Right lobe of liver (tissue), 6 donors: ENCODE measurements at regions not wholly inside any gene's neighbourhood (a gene's known extent, or its start where the extent isn't known, plus 50 kb on each side); places are given as distances from the start of the nearest gene placed in this dataset.

Source experiments
- ATAC-seq, 4 donors: fragments of 200-7000 bp; cut with Tn5 transposase; one replicate each; pipeline ENCODE4 v1.9.1; 2020; ENCODE audit warnings: mild to moderate bottlenecking in 4 of 4, moderate library complexity in 4 of 4
- DNase-seq, 3 donors: peaks; one replicate each; pipeline ENCODE4 v3.0.0-alpha.2; 2020
- H3K27ac ChIP-seq, 3 donors: fragments of 200-600 bp; one replicate each; pipeline ENCODE4 v1.8.0; 2022
- H3K27me3 ChIP-seq, 2 donors: fragments of 200-600 bp; one replicate each; pipeline ENCODE4 v1.8.0; 2022
- H3K36me3 ChIP-seq, 4 donors: fragments of 200-600 bp; sonication (generic) in 1 of 4; one replicate each; pipeline versions ENCODE4 v1.5.1 to v1.8.0; 2017 to 2022; ENCODE audit warnings: control low read depth in 1 of 4
- H3K4me1 ChIP-seq, 4 donors: fragments of 200-600 bp; sonication (generic) in 1 of 4; one replicate each; pipeline versions ENCODE4 v1.5.1 to v1.8.0; 2017 to 2022; ENCODE audit warnings: control low read depth in 1 of 4
- H3K4me3 ChIP-seq, 3 donors: fragments of 200-600 bp; one replicate each; pipeline ENCODE4 v1.8.0; 2022
- H3K9me3 ChIP-seq, 4 donors: fragments of 200-600 bp; sonication (generic) in 1 of 4; one replicate each; pipeline versions ENCODE4 v1.5.1 to v1.8.0; 2017 to 2022; ENCODE audit warnings: control low read depth in 1 of 4
- CTCF ChIP-seq, 4 donors: fragments of 200-600 bp in 3 of 4; fragments of 450-650 bp in 1 of 4; IDR thresholded peaks; one replicate each; pipeline versions ENCODE4 v1.5.1 to v1.8.0; 2016 to 2022; ENCODE audit warnings: antibody characterized with exemption in 4 of 4, mild to moderate bottlenecking in 2 of 4
- POLR2A ChIP-seq: fragments of 450-650 bp; IDR thresholded peaks from one replicate; pipeline ENCODE4 v1.6.1; 2017; ENCODE audit warnings: antibody characterized with exemption, mild to moderate bottlenecking
- WGBS: methylation state at CpG from one replicate; pipeline ENCODE4 v1.1.6; 2018; ENCODE audit warnings: low coverage, low lambda C conversion rate; ENCODE audit not compliant: insufficient coverage; ENCODE audit errors: missing lambda C conversion rate; 5-methylcytosine and 5-hydroxymethylcytosine counted together
- intact Hi-C, 2 donors: fragments of 100-400 bp; cut with DNase I; formaldehyde crosslinking; loops; one replicate each; pipeline versions ENCODE4 v1.11.2 to v1.14.1; 2022
- donor health status: DM: no; HTN: yes; CAD: no.
- donor health status: DM: no; HTN: no; CAD: no.
- donor health status: DM: no; HTN: no; CAD: no.
- donor health status: DM: no; HTN: yes; CAD: no.
- donor health status: DM: no; HTN: yes; CAD: no.

- ATAC-seq (no peak), DNase-seq (no peak)
- WGBS, result 63% methylated on average over 1 of the region's 1 CpG
- Histone ChIP-seq H3K27me3 (no peaks in the 10 kb centered on the region), H3K27ac (no peak overlapping the region), H3K9me3 (no peaks in the 10 kb centered on the region), H3K4me3 (no peak overlapping the region), H3K4me1 (no peaks in the 10 kb centered on the region), H3K36me3 (no peaks in the 10 kb centered on the region)
- intact Hi-C loops, result no loop called here
- TF ChIP-seq POLR2A (no peak), CTCF (IDR thresholded peaks at IDR 0.05) (no peak)
These were observed 365.2 kb downstream of the PCDH17 start for GRCh38 chr13:57996717-57997116.

GRCh38 chr13:58004751-58005150 is 373.2 kb downstream of the PCDH17 start:
- Histone ChIP-seq H3K4me3 (no peak overlapping the region), H3K9me3 (no peaks in the 10 kb centered on the region), H3K4me1 (no peaks in the 10 kb centered on the region), H3K27ac (no peak overlapping the region), H3K27me3 (no peaks in the 10 kb centered on the region), H3K36me3 (no peaks in the 10 kb centered on the region)
- TF ChIP-seq POLR2A (no peak), CTCF (IDR thresholded peaks at IDR 0.05) (no peak)
- DNase-seq (no peak), ATAC-seq (no peak)
- 52% methylated on average over 4 of the region's 4 CpGs for WGBS
- intact Hi-C loops, result no loop called here

GRCh38 chr13:58018020-58018419 is 386.5 kb downstream of the PCDH17 start:
- Histone ChIP-seq H3K4me3 (no peak overlapping the region), H3K9me3 (no peaks in the 10 kb centered on the region), H3K36me3 (no peaks in the 10 kb centered on the region), H3K27me3 (no peaks in the 10 kb centered on the region), H3K27ac (no peak overlapping the region), H3K4me1 (no peaks in the 10 kb centered on the region)
- TF ChIP-seq CTCF (IDR thresholded peaks at IDR 0.05) (no peak), POLR2A (no peak)
- intact Hi-C loops, result no loop called here
- 69% methylated on average over 4 of the region's 4 CpGs for WGBS
- ATAC-seq (no peak), DNase-seq (peak in 1 of 3 donors; percentile 41)

- Histone ChIP-seq H3K4me3 (no peak overlapping the region), H3K27me3 (no peaks in the 10 kb centered on the region), H3K4me1 (no peaks in the 10 kb centered on the region), H3K27ac (no peak overlapping the region), H3K9me3 (no peaks in the 10 kb centered on the region), H3K36me3 (no peaks in the 10 kb centered on the region)
- intact Hi-C loops, result no loop called here
- 50% methylated on average over 1 of the region's 1 CpG for WGBS
- TF ChIP-seq CTCF (IDR thresholded peaks at IDR 0.05) (no peak), POLR2A (no peak)
- no peak for ATAC-seq
- no peak for DNase-seq
These were observed 387.3 kb downstream of the PCDH17 start for GRCh38 chr13:58018865-58019264.

- Histone ChIP-seq H3K4me1 (no peaks in the 10 kb centered on the region), H3K9me3 (no peaks in the 10 kb centered on the region), H3K4me3 (no peak overlapping the region), H3K27me3 (no peaks in the 10 kb centered on the region), H3K27ac (no peak overlapping the region), H3K36me3 (no peaks in the 10 kb centered on the region)
- ATAC-seq (no peak), DNase-seq (no peak)
- intact Hi-C loops, result no loop called here
- 73% methylated on average over 6 of the region's 7 CpGs for WGBS
- TF ChIP-seq CTCF (IDR thresholded peaks at IDR 0.05) (no peak), POLR2A (no peak)
These were observed 392.6 kb downstream of the PCDH17 start for GRCh38 chr13:58024103-58024502.
